Ishikawa (cell line): ENCODE measurements at regions not wholly inside any gene's neighbourhood (a gene's known extent, or its start where the extent isn't known, plus 50 kb on each side); places are given as distances from the start of the nearest gene placed in this dataset.

ENCODE experiments used
- EP300 ChIP-seq: IDR thresholded peaks from 2 replicates; pipeline ENCODE4 v1.6.1; 2012; ENCODE audit warnings: borderline replicate concordance
- RAD21 ChIP-seq: IDR thresholded peaks from 2 replicates; pipeline ENCODE4 v1.6.1; 2012; ENCODE audit warnings: low read depth
- ZBTB7A ChIP-seq: IDR thresholded peaks from 2 replicates; pipeline ENCODE4 v1.6.1; 2012; ENCODE audit warnings: low read depth

DNA sequence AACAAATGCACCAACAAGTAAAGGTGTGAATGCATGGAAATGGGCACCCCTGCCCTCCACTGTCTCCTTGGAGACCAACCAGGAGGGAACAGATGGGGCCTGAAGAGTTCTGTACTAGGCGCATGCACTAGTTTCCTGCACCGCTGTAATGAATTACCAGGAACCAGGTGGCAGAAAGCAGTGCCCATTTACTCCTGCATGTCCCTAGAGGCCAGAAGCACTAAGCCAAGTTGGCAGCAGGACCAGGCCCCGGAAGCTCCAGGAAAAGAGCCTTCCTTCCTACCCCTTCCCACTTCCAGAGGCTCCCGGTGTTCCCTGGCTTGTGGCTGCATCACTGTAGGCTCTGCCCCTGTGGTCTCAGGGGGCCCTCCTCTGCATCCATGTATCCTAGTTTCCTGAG, 237.5 kb upstream of the PPP2R2D start:
- TF ChIP-seq EP300 (no peak), ZBTB7A (no peak), RAD21 (no peak)
